GM21367 (cell line): ENCODE measurements at regions not wholly inside any gene's neighbourhood (a gene's known extent, or its start where the extent isn't known, plus 50 kb on each side); places are given as distances from the start of the nearest gene placed in this dataset.
"Not testable (repeated sequence)": the region's sequence is repeated elsewhere in the genome, so short reads cannot be mapped to it uniquely, and the experiment has no call there.

ENCODE experiments used
- ATAC-seq: cut with Tn5 transposase; IDR thresholded peaks from one replicate; pipeline ENCODE4 v1.9.1; 2021; ENCODE audit not compliant: unreplicated experiment

- no peak for ATAC-seq
Measured at GRCh38 chr13:109288151-109288709, 498.2 kb downstream of the IRS2 start.

- no peak for ATAC-seq
Measured at GRCh38 chr13:109287553-109287952, 498.8 kb downstream of the IRS2 start.

GRCh38 chr13:109285586-109285985 lies 500.8 kb downstream of the IRS2 start:
- ATAC-seq = no peak

GRCh38 chr13:109281903-109282635 lies 504.3 kb downstream of the IRS2 start:
- ATAC-seq = no peak

- ATAC-seq = no peak
Measured at GRCh38 chr13:109281017-109281902, 505.1 kb downstream of the IRS2 start.

GRCh38 chr13:109276261-109276660 lies 510.1 kb downstream of the IRS2 start:
- no peak for ATAC-seq

- ATAC-seq = no peak
Measured at GRCh38 chr13:109275852-109276251, 510.5 kb downstream of the IRS2 start.

GRCh38 chr13:109275139-109275745 lies 511.1 kb downstream of the IRS2 start:
- ATAC-seq = no peak

DNA sequence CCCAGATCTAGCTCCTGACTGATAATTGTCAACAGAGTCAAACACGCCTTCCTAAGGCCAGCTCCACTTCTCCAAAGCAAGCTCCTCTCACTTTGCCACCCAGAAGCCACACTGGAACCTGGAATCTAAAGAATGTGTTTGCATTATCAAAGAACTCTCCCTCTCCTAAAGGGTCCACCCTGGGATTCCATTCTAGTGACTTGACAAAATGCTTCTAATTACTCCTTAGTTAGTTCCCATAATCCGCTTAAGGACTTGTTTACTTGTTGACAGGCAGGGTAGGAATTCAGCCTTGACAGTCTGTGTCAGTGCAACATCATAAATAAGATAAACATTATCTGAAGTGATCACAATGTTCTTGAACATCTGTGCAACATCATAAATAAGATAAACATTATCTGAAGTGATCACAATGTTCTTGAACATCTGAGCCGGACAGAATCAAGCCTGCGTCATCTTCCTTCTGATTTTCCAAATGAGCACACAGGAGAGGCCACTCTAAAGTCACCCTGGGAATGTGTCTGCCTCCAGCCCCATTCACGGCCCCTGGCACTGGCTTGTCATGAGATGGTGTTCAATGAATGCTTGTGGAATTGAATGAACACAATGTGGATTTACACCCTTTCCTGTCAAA lies 512.1 kb downstream of the IRS2 start:
- no peak for ATAC-seq

GRCh38 chr13:109273326-109273751 lies 513.0 kb downstream of the IRS2 start:
- ATAC-seq = no peak

GRCh38 chr13:109272595-109273325 lies 513.6 kb downstream of the IRS2 start:
- no peak for ATAC-seq

GRCh38 chr13:109271555-109272541 lies 514.5 kb downstream of the IRS2 start:
- ATAC-seq = no peak

- ATAC-seq = no peak
Measured at GRCh38 chr13:109271061-109271460, 515.3 kb downstream of the IRS2 start.

- ATAC-seq = not testable (repeated sequence)
Measured at GRCh38 chr13:109269381-109269780, 517.0 kb downstream of the IRS2 start.

GRCh38 chr13:109268492-109268891 lies 517.9 kb downstream of the IRS2 start:
- ATAC-seq = not testable (repeated sequence)

- ATAC-seq = not testable (repeated sequence)
Measured at GRCh38 chr13:109267400-109267799, 519.0 kb downstream of the IRS2 start.

GRCh38 chr13:109265438-109265742 lies 521.0 kb downstream of the IRS2 start:
- ATAC-seq = not testable (repeated sequence)

DNA sequence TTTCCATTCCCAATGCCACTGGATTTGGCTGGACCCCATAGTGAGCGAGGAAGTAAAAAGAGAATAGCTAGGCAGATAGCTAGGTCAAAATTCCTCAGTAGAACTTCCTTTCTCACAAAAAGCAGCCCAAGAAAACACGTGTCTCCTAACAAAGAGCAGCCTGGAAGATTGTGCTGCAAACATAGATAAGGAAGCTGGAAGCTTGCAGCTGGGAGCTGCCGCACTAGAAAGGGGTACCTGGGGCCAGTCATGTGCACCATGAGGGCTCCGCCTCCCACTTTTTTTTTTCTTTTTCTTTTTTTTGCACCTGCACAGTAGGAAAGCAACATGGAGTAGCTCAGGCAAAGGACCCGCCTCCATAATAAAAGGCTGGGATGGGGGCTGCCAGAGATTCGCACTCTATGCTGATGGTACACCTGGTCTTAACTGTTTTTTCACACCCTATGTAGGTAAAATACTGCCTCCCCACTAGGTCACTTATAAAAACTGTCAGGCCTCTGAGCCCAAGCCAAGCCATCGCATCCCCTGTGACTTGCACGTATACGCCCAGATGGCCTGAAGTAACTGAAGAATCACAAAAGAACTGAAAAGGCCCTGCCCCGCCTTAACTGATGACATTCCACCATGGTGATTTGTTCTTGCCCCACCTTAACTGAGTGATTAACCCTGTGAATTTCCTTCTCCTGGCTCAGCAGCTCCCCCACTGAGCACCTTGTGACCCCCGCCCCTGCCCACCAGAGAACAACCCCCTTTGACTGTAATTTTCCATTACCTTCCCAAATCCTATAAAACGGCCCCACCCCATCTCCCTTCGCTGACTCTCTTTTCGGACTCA lies 521.6 kb downstream of the IRS2 start:
- ATAC-seq = not testable (repeated sequence)
